SU-DHL-6 (cell line): ENCODE measurements at regions not wholly inside any gene's neighbourhood (a gene's known extent, or its start where the extent isn't known, plus 50 kb on each side); places are given as distances from the start of the nearest gene placed in this dataset.
"Not testable (repeated sequence)": the region's sequence is repeated elsewhere in the genome, so short reads cannot be mapped to it uniquely, and the experiment has no call there.

Experiments
- H2AFZ ChIP-seq: fragments of 200-600 bp; sonication (generic); 2 replicates; pipeline ENCODE4 v1.6.1; 2014; ENCODE audit warnings: low read depth, mild to moderate bottlenecking, moderate library complexity, mixed read lengths, antibody characterized with exemption, low read length; ENCODE audit not compliant: severe bottlenecking
- H3F3A ChIP-seq: fragments of 200-600 bp; shearing (Covaris generic); 2 replicates; pipeline ENCODE4 v1.6.0; 2016; ENCODE audit warnings: antibody characterized with exemption, mild to moderate bottlenecking; ENCODE audit not compliant: insufficient read depth
- H3K27ac ChIP-seq: fragments of 200-600 bp; sonication (generic); 2 replicates; pipeline ENCODE4 v1.5.1; 2016; ENCODE audit warnings: low read depth, mild to moderate bottlenecking, low read length, moderate library complexity, mixed read lengths
- H3K27me3 ChIP-seq: fragments of 200-600 bp; sonication (generic), shearing (Covaris generic); 2 replicates; pipeline ENCODE4 v1.6.0; 2014; ENCODE audit warnings: mild to moderate bottlenecking, low read length
- H3K36me3 ChIP-seq: fragments of 200-600 bp; sonication (generic); 2 replicates; pipeline ENCODE4 v1.6.1; 2014; ENCODE audit warnings: mild to moderate bottlenecking, low read length, mixed read lengths
- H3K4me2 ChIP-seq: fragments of 300-600, 200-600 bp; shearing (Covaris generic), sonication (generic); 2 replicates; pipeline ENCODE4 v1.6.0; 2014; ENCODE audit warnings: low read length, low read depth, mild to moderate bottlenecking; ENCODE audit not compliant: poor library complexity, severe bottlenecking
- H3K4me3 ChIP-seq: fragments of 200-600 bp; sonication (generic); 2 replicates; pipeline ENCODE4 v1.5.1; 2014; ENCODE audit warnings: antibody characterized with exemption, low read length, mild to moderate bottlenecking, mixed read lengths; ENCODE audit not compliant: insufficient read depth, poor library complexity, severe bottlenecking
- H3K79me2 ChIP-seq: fragments of 200-600 bp; sonication (generic); 2 replicates; pipeline ENCODE4 v1.6.1; 2014; ENCODE audit warnings: mild to moderate bottlenecking, low read length, moderate library complexity; ENCODE audit not compliant: insufficient read depth
- H3K9ac ChIP-seq: fragments of 200-600 bp; sonication (generic); 2 replicates; pipeline ENCODE4 v1.7.0; 2014; ENCODE audit warnings: mild to moderate bottlenecking, low read length
- H3K9me2 ChIP-seq: fragments of 200-600 bp; sonication (generic); replicated peaks from 2 replicates; pipeline ENCODE4 v1.6.1; 2014; ENCODE audit warnings: low read length; ENCODE audit not compliant: insufficient read depth
- H3K9me3 ChIP-seq: fragments of 200-600 bp; sonication (generic); 2 replicates; pipeline ENCODE4 v1.6.1; 2014; ENCODE audit warnings: low read length, mixed read lengths; ENCODE audit not compliant: insufficient read depth
- H4K20me1 ChIP-seq: fragments of 200-600 bp; sonication (generic); 2 replicates; pipeline ENCODE4 v1.6.1; 2014; ENCODE audit warnings: low read depth, mild to moderate bottlenecking, antibody characterized with exemption, low read length, moderate library complexity, mixed read lengths
- EZH2phosphoT487 ChIP-seq: fragments of 200-600 bp; sonication (generic), shearing (Covaris generic); conservative IDR thresholded peaks from 2 replicates; pipeline ENCODE4 v1.6.1; 2018; ENCODE audit warnings: mild to moderate bottlenecking, antibody characterized with exemption, low read length, moderate library complexity, mixed read lengths
- TF ChIP-seq, protein P1 (sequence below): fragments of 200-600 bp; sonication (generic); IDR thresholded peaks from one replicate; pipeline ENCODE4 v1.5.1; 2017; ENCODE audit warnings: antibody characterized with exemption, mild to moderate bottlenecking, low read length, moderate library complexity; ENCODE audit not compliant: insufficient read depth, poor library complexity, severe bottlenecking

- Histone ChIP-seq H3K4me2 (no peak overlapping the region), H3K27me3 (no peaks in the 10 kb centered on the region), H3K27ac (no peak overlapping the region)
Observed at GRCh38 chr2:138094031-138094430, 129.8 kb downstream of the HNMT start.

GRCh38 chr2:138095336-138095735, 131.1 kb downstream of the HNMT start:
- TF ChIP-seq, protein P1, sequence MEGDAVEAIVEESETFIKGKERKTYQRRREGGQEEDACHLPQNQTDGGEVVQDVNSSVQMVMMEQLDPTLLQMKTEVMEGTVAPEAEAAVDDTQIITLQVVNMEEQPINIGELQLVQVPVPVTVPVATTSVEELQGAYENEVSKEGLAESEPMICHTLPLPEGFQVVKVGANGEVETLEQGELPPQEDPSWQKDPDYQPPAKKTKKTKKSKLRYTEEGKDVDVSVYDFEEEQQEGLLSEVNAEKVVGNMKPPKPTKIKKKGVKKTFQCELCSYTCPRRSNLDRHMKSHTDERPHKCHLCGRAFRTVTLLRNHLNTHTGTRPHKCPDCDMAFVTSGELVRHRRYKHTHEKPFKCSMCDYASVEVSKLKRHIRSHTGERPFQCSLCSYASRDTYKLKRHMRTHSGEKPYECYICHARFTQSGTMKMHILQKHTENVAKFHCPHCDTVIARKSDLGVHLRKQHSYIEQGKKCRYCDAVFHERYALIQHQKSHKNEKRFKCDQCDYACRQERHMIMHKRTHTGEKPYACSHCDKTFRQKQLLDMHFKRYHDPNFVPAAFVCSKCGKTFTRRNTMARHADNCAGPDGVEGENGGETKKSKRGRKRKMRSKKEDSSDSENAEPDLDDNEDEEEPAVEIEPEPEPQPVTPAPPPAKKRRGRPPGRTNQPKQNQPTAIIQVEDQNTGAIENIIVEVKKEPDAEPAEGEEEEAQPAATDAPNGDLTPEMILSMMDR: no peak
- no peak for TF ChIP-seq EZH2phosphoT487
- no peaks in the 10 kb centered on the region for H4K20me1 ChIP-seq
- H3K27ac ChIP-seq: no peak overlapping the region
- no peak overlapping the region for H2AFZ ChIP-seq
- H3K4me2 ChIP-seq: no peak overlapping the region
- H3K4me3 ChIP-seq: no peak overlapping the region
- no peaks in the 10 kb centered on the region for H3F3A ChIP-seq
- no peaks in the 10 kb centered on the region for H3K9me2 ChIP-seq
- H3K36me3 ChIP-seq: no peaks in the 10 kb centered on the region
- H3K79me2 ChIP-seq: no peaks in the 10 kb centered on the region
- H3K9ac ChIP-seq: no peak overlapping the region
- H3K9me3 ChIP-seq: no peaks in the 10 kb centered on the region
- H3K27me3 ChIP-seq: no peaks in the 10 kb centered on the region

More at GRCh38 chr2:138094031-138094430, 129.8 kb downstream of the HNMT start:
- Histone ChIP-seq H3K36me3 (no peaks in the 10 kb centered on the region), H3K9me2 (no peaks in the 10 kb centered on the region), H3K9ac (no peak overlapping the region), H4K20me1 (no peaks in the 10 kb centered on the region), H2AFZ (no peak overlapping the region), H3K4me3 (no peak overlapping the region), H3F3A (no peaks in the 10 kb centered on the region), H3K9me3 (no peaks in the 10 kb centered on the region), H3K79me2 (no peaks in the 10 kb centered on the region)
- TF ChIP-seq EZH2phosphoT487: no peak
- TF ChIP-seq, protein P1: no peak

- not testable (repeated sequence) for H3K9me2 ChIP-seq, H3K36me3 ChIP-seq, H2AFZ ChIP-seq, H3K27ac ChIP-seq, H4K20me1 ChIP-seq, H3K9ac ChIP-seq, H3K27me3 ChIP-seq, H3F3A ChIP-seq, H3K79me2 ChIP-seq, H3K9me3 ChIP-seq, H3K4me3 ChIP-seq, H3K4me2 ChIP-seq
Observed at GRCh38 chr2:138099288-138099687, 135.0 kb downstream of the HNMT start.

- no peak overlapping the region for H2AFZ ChIP-seq
- H4K20me1 ChIP-seq: no peaks in the 10 kb centered on the region
- TF ChIP-seq, protein P1: no peak
- no peak for TF ChIP-seq EZH2phosphoT487
- H3K27ac ChIP-seq: no peak overlapping the region
- no peak overlapping the region for H3K4me2 ChIP-seq
- no peaks in the 10 kb centered on the region for H3K9me3 ChIP-seq
- H3K27me3 ChIP-seq: no peaks in the 10 kb centered on the region
- H3K36me3 ChIP-seq: no peaks in the 10 kb centered on the region
- no peaks in the 10 kb centered on the region for H3K9me2 ChIP-seq
- no peak overlapping the region for H3K4me3 ChIP-seq
- H3K79me2 ChIP-seq: no peaks in the 10 kb centered on the region
- no peaks in the 10 kb centered on the region for H3F3A ChIP-seq
- H3K9ac ChIP-seq: no peak overlapping the region
Observed at GRCh38 chr2:138101718-138102117, 137.4 kb downstream of the HNMT start.
